H1 (cell line): ENCODE measurements at regions not wholly inside any gene's neighbourhood (a gene's known extent, or its start where the extent isn't known, plus 50 kb on each side); places are given as distances from the start of the nearest gene placed in this dataset.

Experiments
- CTCF ChIA-PET: fragments of 300-600 bp; sonication (Branson Sonifier 250); formaldehyde crosslinking; loops from one replicate; lab custom pipeline; 2021; ENCODE audit not compliant: partially characterized antibody; lab: Charles Lee
- POLR2A ChIA-PET: fragments of 300-600 bp; sonication (Branson Sonifier 250); formaldehyde crosslinking; loops from one replicate; lab custom pipeline; 2021; ENCODE audit warnings: inconsistent platforms; ENCODE audit not compliant: partially characterized antibody; lab: Charles Lee
- DNase-seq, 2 experiments: peaks; one replicate each; pipeline versions ENCODE4 v3.0.0 to v3.0.0-alpha.2; 2010 to 2022; ENCODE audit warnings: low spot score in 2 of 2, low read depth in 1 of 2, mixed read lengths in 1 of 2
- FAIRE-seq: peaks from 2 replicates; lab custom pipeline; 2011; peaks lifted over from hg19 to GRCh38; lab: Jason Lieb, UNC
- H2AFZ ChIP-seq: 2 replicates; pipeline ENCODE4 v1.8.1; 2012; ENCODE audit warnings: low read length, inconsistent platforms
- H2AK5ac ChIP-seq: 2 replicates; pipeline ENCODE4 v1.6.1; 2013; ENCODE audit warnings: low read depth, low read length
- H2BK120ac ChIP-seq: replicated peaks from 2 replicates; pipeline ENCODE3; 2013; ENCODE audit warnings: low read depth, low read length, inconsistent platforms
- H2BK12ac ChIP-seq: 2 replicates; pipeline ENCODE4 v1.6.1; 2013; ENCODE audit warnings: low read depth, low read length
- H2BK15ac ChIP-seq: 2 replicates; pipeline ENCODE4 v1.6.1; 2013; ENCODE audit warnings: low read length
- H2BK20ac ChIP-seq: 2 replicates; pipeline ENCODE4 v1.6.1; 2013; ENCODE audit warnings: low read length
- H2BK5ac ChIP-seq: 2 replicates; pipeline ENCODE4 v1.6.1; 2013; ENCODE audit warnings: low read depth, low read length
- H3K14ac ChIP-seq: 2 replicates; pipeline ENCODE4 v1.6.1; 2013; ENCODE audit warnings: inconsistent platforms; ENCODE audit not compliant: insufficient read length
- H3K18ac ChIP-seq: 2 replicates; pipeline ENCODE4 v1.6.1; 2013; ENCODE audit warnings: low read length; ENCODE audit errors: extremely low read depth
- H3K23ac ChIP-seq: 2 replicates; pipeline ENCODE4 v1.6.1; 2013; ENCODE audit warnings: inconsistent platforms; ENCODE audit not compliant: insufficient read length
- H3K23me2 ChIP-seq: 2 replicates; pipeline ENCODE4 v1.6.1; 2013; ENCODE audit warnings: low read depth, low read length
- H3K27ac ChIP-seq: 2 replicates; pipeline ENCODE4 v1.6.1; 2011; ENCODE audit warnings: low read depth, low read length, inconsistent platforms
- H3K27me3 ChIP-seq, 4 experiments: replicated peaks in 1 of 4; 1 replicate in 1 of 4; 2 replicates in 3 of 4; pipeline versions ENCODE4 v1.6.1 to v1.8.1; 2011 to 2013; ENCODE audit warnings: low read length in 3 of 4, mild to moderate bottlenecking in 3 of 4, inconsistent platforms in 2 of 4, mixed read lengths in 2 of 4, moderate library complexity in 1 of 4; ENCODE audit not compliant: control insufficient read depth in 3 of 4, insufficient read depth in 3 of 4; ENCODE audit errors: extremely low read depth in 1 of 4
- H3K36me3 ChIP-seq, 4 experiments: 2 replicates each; pipeline versions ENCODE4 v1.6.1 to v1.8.1; 2011 to 2013; ENCODE audit warnings: mild to moderate bottlenecking in 4 of 4, low read length in 3 of 4, moderate library complexity in 2 of 4, control low read depth in 1 of 4, inconsistent platforms in 1 of 4; ENCODE audit not compliant: insufficient read depth in 4 of 4, control insufficient read depth in 2 of 4
- H3K4ac ChIP-seq: replicated peaks from 2 replicates; pipeline ENCODE3; 2013; ENCODE audit warnings: low read length, low read depth, mixed read lengths, inconsistent platforms; ENCODE audit not compliant: insufficient read length
- H3K4me1 ChIP-seq, 4 experiments: replicated peaks in 1 of 4; 1 replicate in 1 of 4; 2 replicates in 3 of 4; pipeline versions ENCODE4 v1.6.1 to v1.8.1; 2011 to 2013; ENCODE audit warnings: low read length in 3 of 4, inconsistent platforms in 2 of 4, mixed read lengths in 1 of 4; ENCODE audit not compliant: insufficient read depth in 4 of 4, control insufficient read depth in 3 of 4
- H3K4me2 ChIP-seq, 2 experiments: 2 replicates each; pipeline versions ENCODE4 v1.6.1 to v1.8.1; 2011 to 2013; ENCODE audit warnings: low read depth in 2 of 2, low read length in 2 of 2, control low read depth in 1 of 2, inconsistent platforms in 1 of 2, mild to moderate bottlenecking in 1 of 2; ENCODE audit not compliant: insufficient read depth in 1 of 2
- H3K4me3 ChIP-seq, 4 experiments: fragments of 200-600, 300-600 bp in 1 of 4; sonication (generic), shearing (Covaris generic), sonication (Bioruptor Twin) in 1 of 4; 2 replicates each; pipeline versions ENCODE4 v1.5.1 to v1.8.1; 2011 to 2016; ENCODE audit warnings: low read length in 4 of 4, low read depth in 3 of 4, control low read depth in 2 of 4, inconsistent platforms in 2 of 4, mild to moderate bottlenecking in 2 of 4, mixed read lengths in 1 of 4, moderate library complexity in 1 of 4; ENCODE audit not compliant: insufficient read depth in 2 of 4; ENCODE audit errors: extremely low read depth in 1 of 4
- H3K56ac ChIP-seq: replicated peaks from 2 replicates; pipeline ENCODE3; 2013; ENCODE audit warnings: low read depth, mild to moderate bottlenecking, mixed read lengths, low read length, inconsistent platforms; ENCODE audit not compliant: insufficient read length
- H3K79me1 ChIP-seq: 2 replicates; pipeline ENCODE4 v1.6.1; 2013; ENCODE audit warnings: low read depth, low read length, control low read depth
- H3K79me2 ChIP-seq, 2 experiments: 2 replicates each; pipeline versions ENCODE4 v1.6.1 to v1.8.1; 2012 to 2013; ENCODE audit warnings: low read length in 2 of 2, mild to moderate bottlenecking in 2 of 2, inconsistent platforms in 1 of 2; ENCODE audit not compliant: insufficient read depth in 2 of 2, control insufficient read depth in 1 of 2
- H3K9ac ChIP-seq, 4 experiments: replicated peaks in 1 of 4; 1 replicate in 1 of 4; 2 replicates in 3 of 4; pipeline versions ENCODE4 v1.6.1 to v1.8.1; 2011 to 2013; ENCODE audit warnings: low read depth in 3 of 4, low read length in 3 of 4, control low read depth in 2 of 4, mild to moderate bottlenecking in 2 of 4, moderate library complexity in 2 of 4, inconsistent platforms in 1 of 4; ENCODE audit errors: extremely low read depth in 1 of 4
- H3K9me3 ChIP-seq, 2 experiments: 2 replicates each; pipeline versions ENCODE4 v1.6.1 to v1.8.1; 2012 to 2013; ENCODE audit warnings: mild to moderate bottlenecking in 2 of 2, moderate library complexity in 2 of 2, control low read depth in 1 of 2, inconsistent platforms in 1 of 2, low read depth in 1 of 2, low read length in 1 of 2, mixed read lengths in 1 of 2; ENCODE audit not compliant: insufficient read depth in 2 of 2
- H4K20me1 ChIP-seq, 2 experiments: replicated peaks in 1 of 2; 2 replicates each; pipeline versions ENCODE3 to v1.8.1; 2011 to 2013; ENCODE audit warnings: inconsistent platforms in 2 of 2, low read length in 2 of 2, mild to moderate bottlenecking in 1 of 2; ENCODE audit not compliant: insufficient read depth in 2 of 2, control insufficient read depth in 1 of 2
- H4K5ac ChIP-seq: 2 replicates; pipeline ENCODE4 v1.6.1; 2013; ENCODE audit warnings: low read length, low read depth, mixed read lengths, inconsistent platforms; ENCODE audit not compliant: insufficient read length
- H4K8ac ChIP-seq: 2 replicates; pipeline ENCODE4 v1.8.0; 2013; ENCODE audit warnings: mild to moderate bottlenecking, moderate library complexity, low read length, inconsistent platforms; ENCODE audit not compliant: insufficient read depth; ENCODE audit errors: extremely low read depth
- H4K91ac ChIP-seq: replicated peaks from 2 replicates; pipeline ENCODE3; 2013; ENCODE audit warnings: low read length, mixed read lengths, inconsistent platforms; ENCODE audit not compliant: insufficient read length
- NRF1 ChIP-seq: IDR thresholded peaks from 2 replicates; pipeline ENCODE4 v1.6.1; 2011; ENCODE audit warnings: mild to moderate bottlenecking, low read depth, low read length, improper control_type of control experiment
- RBBP5 ChIP-seq: IDR thresholded peaks from 2 replicates; pipeline ENCODE4 v1.7.1; 2012; ENCODE audit warnings: low read depth, mild to moderate bottlenecking, inconsistent platforms, low read length, moderate library complexity, borderline replicate concordance
- SUZ12 ChIP-seq: fragments of 200-600 bp; sonication (generic); IDR thresholded peaks from 2 replicates; pipeline ENCODE4 v1.6.1; 2012; ENCODE audit warnings: mild to moderate bottlenecking, inconsistent platforms, low read length, moderate library complexity, mixed read lengths
- WGBS, 2 experiments: shearing (Covaris generic) in 1 of 2; methylation state at CpG; one replicate each; pipeline versions ENCODE4 v1.1.6 to v1.1.7; 2013 to 2015; ENCODE audit warnings: low lambda C conversion rate in 2 of 2, mixed read lengths in 2 of 2, inconsistent platforms in 1 of 2, low coverage in 1 of 2, missing lambda C conversion rate in 1 of 2; ENCODE audit not compliant: insufficient replicate concordance in 2 of 2, insufficient coverage in 1 of 2, insufficient read length in 1 of 2; ENCODE audit errors: extremely low coverage in 1 of 2, missing lambda C conversion rate in 1 of 2; 5-methylcytosine and 5-hydroxymethylcytosine counted together

DNA sequence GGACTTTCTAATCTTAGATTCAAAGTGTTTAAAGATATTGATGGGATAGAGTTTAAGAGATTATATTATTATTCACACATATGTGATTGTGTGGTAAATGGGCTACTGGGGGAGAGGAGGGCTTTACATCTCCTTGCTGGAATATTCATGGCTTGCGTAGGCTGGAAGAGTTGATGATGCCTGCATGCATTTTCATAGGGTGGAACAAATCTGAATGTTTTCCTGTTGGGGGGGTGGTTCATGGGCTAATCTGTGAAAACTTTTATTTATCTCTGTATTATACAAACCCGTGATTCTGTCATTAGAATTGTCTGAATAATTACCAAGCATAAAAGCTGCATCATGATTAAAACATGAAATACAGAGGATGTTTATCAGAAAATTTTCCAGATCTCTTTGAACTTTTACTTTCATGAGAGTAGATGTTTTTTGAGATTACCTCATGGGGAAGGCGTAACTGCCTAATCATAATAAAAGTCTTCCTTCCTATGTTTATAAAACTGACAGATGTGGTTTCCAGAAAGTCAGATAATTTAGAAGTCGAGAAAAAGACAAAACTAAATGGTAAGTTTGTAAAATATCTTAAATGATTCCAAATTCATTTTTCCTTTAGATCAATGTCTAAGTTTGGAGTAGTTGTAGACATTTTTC lies 1185.4 kb upstream of the SEMA6A start:
- Histone ChIP-seq H3K18ac (no peak overlapping the region), H3K9ac (no peak overlapping the region), H2AFZ (no peak overlapping the region), H3K14ac (no peak overlapping the region), H4K5ac (no peak overlapping the region), H3K4me1 (no peaks in the 10 kb centered on the region), H3K36me3 (no peaks in the 10 kb centered on the region), H4K20me1 (no peaks in the 10 kb centered on the region), H3K79me2 (no peaks in the 10 kb centered on the region), H2AK5ac (no peak overlapping the region), H3K9me3 (no peaks in the 10 kb centered on the region), H4K91ac (no peak overlapping the region), H2BK12ac (no peak overlapping the region), H2BK5ac (no peak overlapping the region), H3K56ac (no peak overlapping the region), H4K8ac (no peak overlapping the region), H3K27me3 (no peaks in the 10 kb centered on the region), H3K79me1 (no peaks in the 10 kb centered on the region), H3K27ac (no peak overlapping the region), H3K23ac (no peak overlapping the region), H3K4me3 (no peak overlapping the region), H2BK120ac (no peak overlapping the region), H2BK15ac (no peak overlapping the region), H3K4ac (no peak overlapping the region), H3K4me2 (no peak overlapping the region), H3K23me2 (no peaks in the 10 kb centered on the region), H2BK20ac (no peak overlapping the region)
- FAIRE-seq: no peak
- 95% methylated on average over 4 of the region's 4 CpGs; no CpG with 5 or more reads in 1 of the 2 experiments for WGBS, 2 experiments
- no peak for DNase-seq
- POLR2A ChIA-PET: no interaction called here
- CTCF ChIA-PET: interaction anchor here (1.0 kb wide), 1 partner anchor 10 kb away, joined by 3 read pairs; no protein-coding TSS in a partner anchor
- TF ChIP-seq RBBP5: no peak
- no peak for TF ChIP-seq NRF1
- no peak for TF ChIP-seq SUZ12
